Endothelial cell of umbilical vein (primary cell): ENCODE measurements at regions not wholly inside any gene's neighbourhood (a gene's known extent, or its start where the extent isn't known, plus 50 kb on each side); places are given as distances from the start of the nearest gene placed in this dataset.

ENCODE experiments used
- BruUV-seq: library from RNA; stranded (reverse); fragments of 400-500 nt; replicated peaks from 2 replicates; lab custom pipeline; 2021; lab: Mats Ljungman, UMichigan
- CTCF ChIA-PET: fragments of 300-600, 350-600 bp; sonication (Branson Sonifier 250); formaldehyde crosslinking; loops from one replicate; lab custom pipeline; 2021; ENCODE audit warnings: antibody characterized with exemption, inconsistent platforms; lab: Charles Lee
- POLR2A ChIA-PET: fragments of 300-600, 350-600 bp; sonication (Branson Sonifier 250); formaldehyde crosslinking; loops from one replicate; lab custom pipeline; 2021; ENCODE audit warnings: antibody characterized with exemption, inconsistent platforms; lab: Charles Lee
- DNase-seq: peaks from one replicate; pipeline ENCODE4 v3.0.0-alpha.2; 2011; ENCODE audit warnings: low read depth, low spot score
- FAIRE-seq: peaks from 2 replicates; lab custom pipeline; 2011; peaks lifted over from hg19 to GRCh38; lab: Jason Lieb, UNC
- H2AFZ ChIP-seq: 2 replicates; pipeline ENCODE4 v1.6.0; 2012; ENCODE audit warnings: low read depth, low read length, control low read depth, inconsistent platforms
- H3K27ac ChIP-seq: 2 replicates; pipeline ENCODE4 v1.5.1; 2011; ENCODE audit warnings: low read depth, mild to moderate bottlenecking, control low read depth, low read length, moderate library complexity; ENCODE audit not compliant: insufficient read depth
- H3K27me3 ChIP-seq, 2 experiments: 2 replicates each; pipeline versions ENCODE4 v1.6.0 to v1.6.1; 2011; ENCODE audit warnings: low read length in 2 of 2, mixed read lengths in 1 of 2; ENCODE audit not compliant: control insufficient read depth in 2 of 2, insufficient read depth in 2 of 2
- H3K36me3 ChIP-seq, 2 experiments: 2 replicates in 1 of 2; 3 replicates in 1 of 2; pipeline ENCODE4 v1.5.1; 2011; ENCODE audit warnings: low read length in 2 of 2, mild to moderate bottlenecking in 1 of 2, moderate library complexity in 1 of 2; ENCODE audit not compliant: control insufficient read depth in 2 of 2, insufficient read depth in 2 of 2; ENCODE audit errors: extremely low read depth in 1 of 2
- H3K4me1 ChIP-seq: 3 replicates; pipeline ENCODE4 v1.5.1; 2011; ENCODE audit warnings: mild to moderate bottlenecking, low read length; ENCODE audit not compliant: control insufficient read depth, insufficient read depth; ENCODE audit errors: extremely low read depth
- H3K4me2 ChIP-seq: 2 replicates; pipeline ENCODE4 v1.6.1; 2011; ENCODE audit warnings: low read length, control low read depth, mixed read lengths; ENCODE audit not compliant: insufficient read depth
- H3K4me3 ChIP-seq, 3 experiments: fragments of 200-600 bp in 1 of 3; sonication (generic), shearing (Covaris generic) in 1 of 3; replicated peaks in 1 of 3; 2 replicates each; pipeline ENCODE4 v1.5.1; 2011 to 2016; ENCODE audit warnings: control low read depth in 3 of 3, low read length in 3 of 3, mild to moderate bottlenecking in 2 of 3, inconsistent platforms in 1 of 3, low read depth in 1 of 3, moderate library complexity in 1 of 3; ENCODE audit not compliant: insufficient read depth in 1 of 3
- H3K79me2 ChIP-seq: 2 replicates; pipeline ENCODE4 v1.6.0; 2012; ENCODE audit warnings: low read length, inconsistent platforms; ENCODE audit not compliant: control insufficient read depth, insufficient read depth
- H3K9ac ChIP-seq: replicated peaks from 2 replicates; pipeline ENCODE3; 2011; ENCODE audit warnings: low read length, control low read depth; ENCODE audit not compliant: insufficient read depth; ENCODE audit errors: extremely low read depth
- H3K9me1 ChIP-seq: replicated peaks from 3 replicates; pipeline ENCODE4 v1.6.0; 2011; ENCODE audit warnings: mild to moderate bottlenecking, low read length; ENCODE audit not compliant: control insufficient read depth, insufficient read depth; ENCODE audit errors: extremely low read depth
- H3K9me3 ChIP-seq: replicated peaks from 2 replicates; pipeline ENCODE4 v1.5.1; 2012; ENCODE audit warnings: low read length, inconsistent platforms; ENCODE audit not compliant: control insufficient read depth, insufficient read depth
- H4K20me1 ChIP-seq: replicated peaks from 2 replicates; pipeline ENCODE3; 2011; ENCODE audit warnings: mild to moderate bottlenecking, low read length; ENCODE audit not compliant: control insufficient read depth, insufficient read depth; ENCODE audit errors: extremely low read depth
- CTCF ChIP-seq, 2 donors: IDR thresholded peaks; 1 replicate in 1 of 2; 2 replicates in 1 of 2; pipeline ENCODE4 v1.5.1; 2011; ENCODE audit warnings: low read length in 2 of 2, mild to moderate bottlenecking in 2 of 2, moderate library complexity in 2 of 2, control low read depth in 1 of 2, inconsistent platforms in 1 of 2, low read depth in 1 of 2; ENCODE audit not compliant: insufficient read depth in 1 of 2; ENCODE audit errors: extremely low read depth in 1 of 2
- EZH2 ChIP-seq: IDR thresholded peaks from 2 replicates; pipeline ENCODE4 v1.6.1; 2012; ENCODE audit warnings: borderline replicate concordance, low read depth, mild to moderate bottlenecking, moderate library complexity, low read length, inconsistent platforms; ENCODE audit not compliant: severe bottlenecking
- FOS ChIP-seq: IDR thresholded peaks from 2 replicates; pipeline ENCODE4 v1.6.1; 2011; ENCODE audit warnings: mild to moderate bottlenecking, low read length, moderate library complexity, borderline replicate concordance; ENCODE audit not compliant: insufficient read depth
- GATA2 ChIP-seq: IDR thresholded peaks from 2 replicates; pipeline ENCODE4 v1.7.0; 2011; ENCODE audit warnings: low read depth, mild to moderate bottlenecking, moderate library complexity, mixed read lengths, low read length; ENCODE audit not compliant: insufficient read length, insufficient read depth
- JUN ChIP-seq: IDR thresholded peaks from 2 replicates; pipeline ENCODE4 v1.6.1; 2011; ENCODE audit warnings: borderline replicate concordance, low read depth; ENCODE audit not compliant: insufficient read length, insufficient read depth
- MAX ChIP-seq: IDR thresholded peaks from 2 replicates; pipeline ENCODE4 v1.6.1; 2011; ENCODE audit not compliant: insufficient read depth, insufficient read length
- MYC ChIP-seq: IDR thresholded peaks from one replicate; pipeline ENCODE4 v1.6.1; 2011; ENCODE audit warnings: mild to moderate bottlenecking, low read depth, low read length
- POLR2A ChIP-seq: IDR thresholded peaks from 2 replicates; pipeline ENCODE4 v1.6.1; 2012; ENCODE audit warnings: low read depth, mild to moderate bottlenecking, control low read depth, low read length
- POLR2AphosphoS5 ChIP-seq: IDR thresholded peaks from 2 replicates; pipeline ENCODE4 v1.6.1; 2012; ENCODE audit warnings: low read depth, mild to moderate bottlenecking, control low read depth, low read length, moderate library complexity; ENCODE audit not compliant: insufficient read depth
- dilution Hi-C: fragments of 300-500 bp; cut with MboI; formaldehyde crosslinking; loops from one replicate; pipeline ENCODE4 v1.15.0; 2019; ENCODE audit warnings: low sequenced_read_pairs; ENCODE audit not compliant: extremely low pct_ligation_motif_present
- intact Hi-C: fragments of 100-400 bp; cut with micrococcal nuclease; formaldehyde crosslinking; loops from one replicate; pipeline ENCODE4 v1.10.0; 2022

GRCh38 chr1:216936779-216937178 is 213.6 kb upstream of the ESRRG start:
- Histone ChIP-seq H3K9ac (no peak overlapping the region), H3K9me3 (peaks cover 3% of the 10 kb centered on the region), H3K4me3 (no peak overlapping the region), H3K27me3 (no peaks in the 10 kb centered on the region), H4K20me1 (no peaks in the 10 kb centered on the region), H3K4me2 (no peak overlapping the region), H3K36me3 (no peaks in the 10 kb centered on the region), H3K79me2 (no peaks in the 10 kb centered on the region), H3K9me1 (no peaks in the 10 kb centered on the region), H3K4me1 (no peaks in the 10 kb centered on the region), H3K27ac (no peak overlapping the region), H2AFZ (no peak overlapping the region)
- dilution Hi-C loops: no loop called here
- CTCF ChIA-PET: no interaction called here
- POLR2A ChIA-PET: no interaction called here
- no peak for DNase-seq
- BruUV-seq: no TSS peak
- TF ChIP-seq FOS (no peak), CTCF (IDR thresholded peaks at IDR 0.05; ENCODE audit: extremely low read depth in 1 of 2, insufficient read depth in 1 of 2, low read depth in 1 of 2, low read length in 2 of 2) (no peak), POLR2AphosphoS5 (no peak), MYC (no peak), EZH2 (no peak), GATA2 (no peak), POLR2A (no peak), MAX (no peak), JUN (no peak)
- intact Hi-C loops: no loop called here
- no peak for FAIRE-seq
